Brain microvascular endothelial cell (primary cell): ENCODE measurements at regions not wholly inside any gene's neighbourhood (a gene's known extent, or its start where the extent isn't known, plus 50 kb on each side); places are given as distances from the start of the nearest gene placed in this dataset.

Source experiments
- DNase-seq: peaks from one replicate; pipeline ENCODE4 v3.0.0-alpha.2; 2020
- H3K27ac ChIP-seq: fragments of 250-450 bp; sonication (Bioruptor Pico); 2 replicates; pipeline ENCODE4 v1.5.1; 2020; ENCODE audit warnings: mild to moderate bottlenecking, moderate library complexity
- H3K27me3 ChIP-seq: fragments of 250-450 bp; sonication (Bioruptor Pico); replicated peaks from 2 replicates; pipeline ENCODE4 v1.5.1; 2020; ENCODE audit warnings: mild to moderate bottlenecking
- H3K36me3 ChIP-seq: fragments of 250-450 bp; sonication (Bioruptor Pico); replicated peaks from 2 replicates; pipeline ENCODE4 v1.5.1; 2020; ENCODE audit warnings: mild to moderate bottlenecking
- H3K4me3 ChIP-seq: 2 replicates; pipeline ENCODE4 v1.5.1; 2011; ENCODE audit warnings: low read depth, mild to moderate bottlenecking, control low read depth, low read length, moderate library complexity
- in situ Hi-C: cut with HindIII; loops from 2 replicates; pipeline ENCODE4 v1.10.0; 2017; ENCODE audit warnings: low sequenced_read_pairs, low pct_ligation_motif_present
- TF ChIP-seq, protein P1 (sequence below): IDR thresholded peaks from 2 replicates; pipeline ENCODE4 v1.5.1; 2011; ENCODE audit warnings: low read depth, mild to moderate bottlenecking, moderate library complexity, low read length, control low read depth, inconsistent platforms; ENCODE audit errors: missing control alignments

DNA sequence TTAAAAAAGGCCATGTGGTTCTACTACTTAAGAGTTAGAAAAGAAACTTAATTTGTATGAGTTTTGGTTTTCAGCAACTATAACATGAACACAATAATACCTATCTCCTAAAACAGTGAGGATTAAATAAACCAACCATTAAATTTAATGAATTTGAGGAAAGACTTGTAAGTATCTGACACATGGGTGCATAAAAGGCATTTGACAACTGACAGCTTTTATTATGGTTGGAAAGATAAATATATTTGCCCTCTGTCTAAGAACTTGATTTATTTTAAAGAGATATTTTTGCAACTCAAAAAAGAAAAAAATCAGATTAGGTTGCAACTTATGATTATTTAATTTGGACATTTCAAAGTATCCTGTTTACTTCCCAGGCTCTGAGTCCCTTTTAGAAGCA, 217.9 kb upstream of the EEA1 start:
- Histone ChIP-seq H3K27ac (no peak overlapping the region), H3K36me3 (no peaks in the 10 kb centered on the region), H3K27me3 (no peaks in the 10 kb centered on the region), H3K4me3 (no peak overlapping the region)
- TF ChIP-seq, protein P1, sequence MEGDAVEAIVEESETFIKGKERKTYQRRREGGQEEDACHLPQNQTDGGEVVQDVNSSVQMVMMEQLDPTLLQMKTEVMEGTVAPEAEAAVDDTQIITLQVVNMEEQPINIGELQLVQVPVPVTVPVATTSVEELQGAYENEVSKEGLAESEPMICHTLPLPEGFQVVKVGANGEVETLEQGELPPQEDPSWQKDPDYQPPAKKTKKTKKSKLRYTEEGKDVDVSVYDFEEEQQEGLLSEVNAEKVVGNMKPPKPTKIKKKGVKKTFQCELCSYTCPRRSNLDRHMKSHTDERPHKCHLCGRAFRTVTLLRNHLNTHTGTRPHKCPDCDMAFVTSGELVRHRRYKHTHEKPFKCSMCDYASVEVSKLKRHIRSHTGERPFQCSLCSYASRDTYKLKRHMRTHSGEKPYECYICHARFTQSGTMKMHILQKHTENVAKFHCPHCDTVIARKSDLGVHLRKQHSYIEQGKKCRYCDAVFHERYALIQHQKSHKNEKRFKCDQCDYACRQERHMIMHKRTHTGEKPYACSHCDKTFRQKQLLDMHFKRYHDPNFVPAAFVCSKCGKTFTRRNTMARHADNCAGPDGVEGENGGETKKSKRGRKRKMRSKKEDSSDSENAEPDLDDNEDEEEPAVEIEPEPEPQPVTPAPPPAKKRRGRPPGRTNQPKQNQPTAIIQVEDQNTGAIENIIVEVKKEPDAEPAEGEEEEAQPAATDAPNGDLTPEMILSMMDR, result no peak
- in situ Hi-C loops, result no loop called here
- DNase-seq, result no peak

DNA sequence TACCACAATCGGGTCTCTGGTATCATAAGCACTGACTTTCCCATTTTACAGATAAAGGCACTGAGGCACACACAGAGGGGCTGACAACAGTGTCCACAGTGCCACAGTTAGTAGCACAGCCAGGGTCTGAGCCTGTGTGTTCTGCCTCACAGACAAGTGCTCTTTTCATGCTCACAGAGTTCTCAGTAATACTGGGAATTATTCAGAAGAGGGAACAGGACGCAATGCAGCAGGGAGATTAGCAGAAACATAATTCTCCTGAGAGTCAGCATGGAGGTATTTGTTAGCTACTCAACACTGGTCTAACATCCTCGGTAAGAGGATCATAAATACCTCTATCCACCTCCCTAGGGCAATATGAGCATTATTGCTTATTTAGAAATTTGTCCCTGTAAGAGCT, 219.3 kb upstream of the EEA1 start:
- no peaks in the 10 kb centered on the region for H3K27me3 ChIP-seq
- TF ChIP-seq, protein P1, result no peak
- H3K4me3 ChIP-seq, result no peak overlapping the region
- no peak for DNase-seq
- H3K36me3 ChIP-seq, result no peaks in the 10 kb centered on the region
- no peak overlapping the region for H3K27ac ChIP-seq
- in situ Hi-C loops, result no loop called here

DNA sequence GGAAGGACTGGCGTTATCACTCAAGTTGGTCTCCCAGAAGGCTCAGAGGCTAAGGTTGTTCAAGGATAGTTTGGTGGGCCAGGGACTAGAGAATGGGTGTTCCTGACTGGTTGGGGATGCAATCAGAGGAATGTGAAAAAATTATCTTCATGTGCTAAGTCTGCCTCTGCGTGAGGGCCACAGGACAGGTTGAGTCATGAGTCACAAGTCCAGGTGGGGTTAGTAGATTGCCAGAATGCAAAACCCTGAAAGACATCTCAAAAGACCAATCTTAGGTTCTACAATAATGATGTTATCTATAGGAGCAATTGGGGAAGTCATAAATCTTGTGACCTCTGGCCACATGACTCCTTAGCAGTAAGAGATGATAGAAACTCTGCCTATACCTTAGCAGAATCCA, 220.1 kb upstream of the EEA1 start:
- in situ Hi-C loops, result no loop called here
- Histone ChIP-seq H3K27me3 (no peaks in the 10 kb centered on the region), H3K4me3 (no peak overlapping the region), H3K27ac (no peak overlapping the region), H3K36me3 (no peaks in the 10 kb centered on the region)
- DNase-seq, result no peak
- TF ChIP-seq, protein P1, result no peak

DNA sequence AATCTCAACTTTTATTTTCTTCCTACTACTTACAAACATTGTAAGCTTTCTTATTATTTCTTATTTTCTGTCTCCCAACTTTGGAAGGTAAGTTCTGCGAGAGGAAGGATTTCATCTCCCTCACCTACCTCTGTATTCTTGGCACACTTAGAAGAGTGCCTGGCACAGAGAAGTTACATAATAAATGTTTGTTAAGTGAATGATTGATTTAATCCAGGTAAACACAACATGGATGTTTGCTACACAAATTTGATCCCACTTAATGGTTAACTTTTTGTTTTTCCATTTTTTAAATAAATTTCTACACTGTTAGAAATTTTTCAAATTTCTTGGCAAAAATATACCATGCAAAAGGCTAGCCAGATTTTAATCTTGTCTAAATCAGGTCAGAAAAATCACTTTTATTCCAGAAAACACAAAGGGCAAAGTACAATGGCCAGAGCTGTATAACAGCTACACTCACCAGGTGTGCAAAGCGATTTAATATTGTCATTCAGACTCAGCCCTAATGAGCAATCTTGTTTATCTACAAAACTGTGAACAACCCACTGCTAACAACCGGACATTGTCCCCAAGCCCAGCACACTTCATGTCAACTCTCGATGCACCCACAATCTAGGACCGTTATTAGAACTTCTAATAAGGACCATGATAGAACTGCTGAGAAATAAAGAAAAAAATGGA, 222.1 kb upstream of the EEA1 start:
- DNase-seq, result no peak
- TF ChIP-seq, protein P1, result no peak
- in situ Hi-C loops, result no loop called here
- Histone ChIP-seq H3K27me3 (no peaks in the 10 kb centered on the region), H3K36me3 (no peaks in the 10 kb centered on the region), H3K27ac (no peak overlapping the region), H3K4me3 (no peak overlapping the region)

DNA sequence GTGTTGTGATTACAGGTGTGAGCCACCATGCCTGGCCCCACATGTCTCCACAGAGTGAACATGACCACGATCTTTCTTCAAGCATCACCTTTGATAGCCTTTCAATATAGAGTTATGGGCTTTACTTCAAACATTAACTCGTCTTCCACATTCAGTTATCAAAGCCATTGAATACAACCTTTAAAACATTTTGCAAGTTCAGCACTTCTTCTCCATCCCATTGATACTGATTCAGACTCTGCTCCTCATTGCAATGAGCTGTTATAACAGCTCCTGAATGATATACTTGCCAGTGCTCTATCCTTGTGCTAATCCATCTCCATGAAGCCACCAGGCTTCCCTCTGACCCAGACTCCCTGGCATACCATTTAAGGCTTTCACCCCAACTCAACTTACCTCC, 223.5 kb upstream of the EEA1 start:
- Histone ChIP-seq H3K27me3 (no peaks in the 10 kb centered on the region), H3K4me3 (no peak overlapping the region), H3K27ac (no peak overlapping the region), H3K36me3 (no peaks in the 10 kb centered on the region)
- TF ChIP-seq, protein P1, result no peak
- no peak for DNase-seq
- in situ Hi-C loops, result no loop called here

DNA sequence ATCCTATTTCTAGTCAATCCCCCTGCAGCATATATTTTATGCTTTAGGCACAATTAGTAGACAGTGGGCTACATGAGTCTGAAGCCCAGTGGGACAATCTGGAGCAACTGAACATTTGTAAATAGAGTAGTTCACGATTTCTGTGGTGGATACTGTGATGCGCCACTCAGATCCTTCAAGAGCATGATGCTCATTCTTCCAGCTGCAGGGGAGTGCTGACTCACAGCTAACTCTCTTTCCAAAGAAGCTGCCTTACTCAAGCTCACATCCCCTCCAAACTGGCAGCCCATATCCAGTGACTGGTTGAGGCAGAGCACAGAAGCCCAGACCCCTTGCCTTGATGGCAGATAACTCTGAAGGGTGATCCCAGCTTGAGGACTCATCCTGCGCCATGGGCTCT, 224.2 kb upstream of the EEA1 start:
- Histone ChIP-seq H3K27me3 (no peaks in the 10 kb centered on the region), H3K27ac (no peak overlapping the region), H3K36me3 (no peaks in the 10 kb centered on the region), H3K4me3 (no peak overlapping the region)
- TF ChIP-seq, protein P1, result no peak
- in situ Hi-C loops, result no loop called here
- DNase-seq, result peak; percentile 56
